Lung microvascular endothelial cell (primary cell): ENCODE measurements at regions not wholly inside any gene's neighbourhood (a gene's known extent, or its start where the extent isn't known, plus 50 kb on each side); places are given as distances from the start of the nearest gene placed in this dataset.
A peak's percentile ranks its signal among the peaks of the same experiment; 100 is the strongest.

ENCODE experiments used
- DNase-seq, 2 donors: peaks; one replicate each; pipeline versions ENCODE4 v3.0.0 to v3.0.0-alpha.2; 2010; ENCODE audit warnings: low read depth in 2 of 2

GRCh38 chr3:81289676-81290075, 471.8 kb downstream of the GBE1 start:
- no peak for DNase-seq

DNA sequence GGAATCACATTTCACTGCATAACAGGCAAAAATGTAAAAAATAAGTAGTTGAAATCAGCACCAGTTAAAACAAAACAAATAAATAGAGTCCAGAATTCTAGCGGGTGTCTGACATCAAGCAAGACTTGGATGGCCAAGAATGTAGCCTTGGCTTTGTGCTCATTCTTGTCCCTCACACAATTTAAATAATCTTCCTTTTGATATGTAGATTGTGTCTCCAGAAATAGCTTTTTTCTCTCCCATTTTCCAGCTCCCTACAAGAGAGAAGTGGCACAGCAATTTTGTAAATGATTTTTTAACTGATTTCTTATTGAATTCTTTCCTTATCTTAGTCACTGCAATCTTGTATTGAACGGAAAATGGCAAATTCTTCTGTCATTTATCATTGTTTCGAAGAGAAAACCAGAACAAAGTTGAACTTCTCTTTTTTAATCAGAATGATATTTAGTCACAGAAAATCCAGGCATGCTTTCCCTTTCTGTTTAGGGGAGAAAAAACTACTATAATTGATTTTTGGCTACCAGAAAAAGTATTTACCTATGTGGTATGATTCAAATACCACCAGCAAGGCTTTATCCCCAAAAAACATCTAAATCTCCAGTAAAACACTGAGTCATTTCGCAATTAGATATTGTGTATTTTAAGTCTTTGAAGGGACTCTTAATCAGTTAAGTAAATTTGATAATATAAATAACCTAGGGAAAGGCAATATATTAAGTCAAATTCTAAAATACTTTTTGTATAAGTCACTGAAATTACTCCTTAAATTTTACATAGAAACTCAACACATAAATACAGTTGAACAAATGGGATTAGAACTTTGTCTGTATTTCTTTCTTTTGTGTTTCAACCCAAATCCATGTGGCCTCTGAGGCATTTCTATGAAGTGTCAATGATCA, 481.7 kb downstream of the GBE1 start:
- peak in 1 of 2 donors; percentile 3 for DNase-seq

DNA sequence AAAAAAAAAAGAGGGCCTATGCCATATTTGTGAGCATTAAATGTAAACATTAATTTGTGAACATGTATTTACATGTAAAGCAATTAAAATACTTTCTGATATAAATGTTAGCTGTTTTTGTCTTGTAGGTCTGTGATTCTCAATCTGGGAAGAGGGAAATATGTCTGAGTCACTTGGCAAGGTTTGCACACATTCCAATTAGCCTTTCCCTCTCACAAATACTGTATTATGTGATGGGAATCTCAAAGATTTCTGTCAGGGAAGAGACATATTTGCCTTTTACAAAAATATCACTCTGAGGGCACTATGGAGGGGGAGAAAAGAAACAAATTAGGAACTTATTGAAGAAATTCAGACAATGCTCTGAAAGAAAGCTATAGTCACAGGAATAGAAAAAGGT, 483.6 kb downstream of the GBE1 start:
- peak in 1 of 2 donors; percentile 3 for DNase-seq

GRCh38 chr3:81274671-81275070, 486.8 kb downstream of the GBE1 start:
- DNase-seq, result no peak

DNA sequence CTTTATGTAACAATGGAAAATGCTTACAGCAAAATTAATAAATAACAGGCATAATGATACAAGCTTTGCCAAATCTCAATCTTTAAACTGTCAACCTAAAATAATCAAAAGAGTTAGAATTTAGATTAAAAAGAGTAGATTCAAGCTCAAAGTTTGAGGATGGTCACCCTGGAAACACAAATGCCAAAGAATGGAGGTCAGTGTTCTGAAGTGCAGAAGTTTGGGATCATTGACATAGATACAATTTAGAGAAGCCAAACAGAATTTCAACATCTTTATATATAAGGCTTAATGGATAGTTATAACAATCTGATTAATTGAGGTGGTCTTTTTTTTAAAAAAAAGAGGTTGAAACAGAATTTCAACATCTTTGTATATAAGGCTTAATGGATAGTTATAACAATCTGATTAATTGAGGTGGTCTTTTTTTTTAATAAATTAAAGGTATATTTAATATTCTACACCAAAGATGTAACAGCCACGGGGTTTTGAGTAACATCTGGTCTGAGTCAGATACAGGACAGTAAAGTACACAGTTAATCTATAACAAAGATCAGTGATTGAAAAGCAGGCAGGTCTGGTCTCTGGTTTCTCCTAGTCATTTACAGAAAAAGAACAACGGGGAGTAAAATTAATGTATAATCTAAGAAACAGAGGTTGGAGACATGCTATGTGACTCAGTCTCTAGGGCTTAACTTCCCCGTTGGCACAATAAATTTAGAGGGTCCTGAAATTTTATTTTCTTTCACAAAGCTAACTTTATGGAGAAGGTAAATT, 490.7 kb downstream of the GBE1 start:
- no peak for DNase-seq

- no peak for DNase-seq
Observed at GRCh38 chr3:81268526-81268925, 492.9 kb downstream of the GBE1 start.

DNA sequence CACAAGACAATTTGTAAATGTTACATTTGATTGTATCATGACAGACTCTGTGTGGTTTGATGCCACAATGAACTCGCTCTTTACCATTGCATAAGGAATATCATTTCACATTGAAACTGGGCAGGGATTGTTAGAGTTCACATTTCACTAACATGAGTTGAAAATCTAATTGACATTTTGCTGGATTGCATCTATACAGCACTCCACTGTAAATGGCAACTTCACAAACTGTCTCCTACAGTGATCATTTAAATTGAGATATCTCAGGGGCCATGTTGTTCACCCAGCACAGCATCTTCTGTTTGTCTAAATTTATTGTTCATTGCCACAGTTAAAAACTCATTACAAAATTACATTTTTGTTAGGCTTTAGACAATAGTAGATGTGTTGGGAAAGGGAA, 499.4 kb downstream of the GBE1 start:
- DNase-seq, result no peak

- DNase-seq, result no peak
Observed at GRCh38 chr3:81255463-81255862, 506.0 kb downstream of the GBE1 start.

DNA sequence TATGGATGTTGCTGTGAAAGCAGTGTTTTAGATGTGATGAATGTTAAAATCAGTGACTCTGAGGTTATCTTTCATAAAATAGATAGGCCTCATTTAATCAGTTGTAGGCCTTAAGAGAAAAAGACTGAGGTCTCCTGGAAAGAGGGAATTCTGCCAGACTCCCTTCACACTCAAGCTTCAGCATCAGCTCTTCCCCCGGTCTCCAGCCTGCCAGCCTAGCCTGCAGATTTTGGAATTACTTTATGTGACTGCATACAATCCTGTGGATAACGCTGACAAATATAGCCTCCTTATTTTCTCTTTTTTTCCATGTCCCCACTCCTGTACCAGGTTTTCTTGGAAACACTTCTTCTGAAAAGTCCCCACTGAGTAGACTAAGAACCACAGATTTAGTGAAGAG, 510.3 kb downstream of the GBE1 start:
- no peak for DNase-seq

DNA sequence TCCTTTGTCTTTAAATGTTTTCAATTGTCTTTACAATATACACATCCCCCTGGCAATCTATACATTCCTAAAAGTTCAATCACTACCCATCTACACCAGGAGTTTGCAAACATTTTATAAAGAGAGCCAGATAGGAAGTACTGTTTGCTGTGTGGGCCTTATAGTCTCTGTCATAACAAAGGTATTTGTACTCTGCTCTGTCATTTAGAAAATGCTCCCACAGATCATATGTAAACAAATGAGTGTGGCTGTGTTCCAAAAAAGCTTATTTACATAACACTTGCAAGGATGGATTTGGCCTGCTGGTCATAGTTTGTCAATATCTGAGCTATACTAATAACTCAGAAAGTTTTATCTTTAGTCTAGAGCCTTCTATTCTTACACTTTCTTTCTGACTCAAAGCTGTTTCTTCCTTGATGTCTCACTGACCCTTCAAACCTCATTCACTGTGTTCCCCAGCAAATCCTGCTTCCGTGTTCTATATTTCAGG, 511.9 kb downstream of the GBE1 start:
- DNase-seq, result peak; percentile 10 to 14

DNA sequence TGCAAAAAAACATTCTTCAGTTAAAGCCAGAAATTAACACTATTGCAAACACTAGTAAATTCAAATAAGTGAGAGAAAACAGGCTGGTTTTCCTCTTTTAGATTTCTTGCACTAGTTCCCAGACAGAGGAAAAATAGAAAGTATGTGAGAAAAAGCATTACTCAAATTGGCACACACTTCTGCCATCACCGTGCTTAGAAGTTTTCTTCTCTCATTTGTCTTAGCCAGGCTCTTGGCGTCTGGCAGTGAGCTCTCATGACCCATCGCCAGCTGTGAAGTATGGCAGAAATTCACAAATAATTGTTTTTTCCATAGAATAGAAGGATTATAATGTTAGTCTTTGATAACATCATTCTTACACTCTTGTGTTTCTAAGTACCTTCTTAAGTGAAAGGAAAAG, 515.9 kb downstream of the GBE1 start:
- no peak for DNase-seq

GRCh38 chr3:81245043-81245442, 516.4 kb downstream of the GBE1 start:
- no peak for DNase-seq

DNA sequence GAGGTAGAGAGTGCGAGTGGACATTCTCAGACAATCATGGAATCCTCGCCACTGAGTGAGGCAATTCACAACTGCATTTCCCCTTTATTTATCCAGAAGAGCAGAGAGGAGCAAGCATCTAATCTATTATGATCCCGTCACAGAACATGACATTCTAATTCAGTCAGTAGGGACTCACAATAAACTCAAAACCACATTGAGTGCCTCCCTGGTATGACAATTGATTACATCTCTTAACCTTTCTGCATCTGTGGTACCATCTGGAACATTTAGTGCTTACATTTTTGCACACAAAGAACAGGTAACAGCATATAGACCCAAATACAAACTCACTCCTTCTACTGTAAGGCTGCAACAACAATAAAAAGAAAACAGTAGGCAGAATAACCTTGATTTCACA, 517.2 kb downstream of the GBE1 start:
- no peak for DNase-seq

DNA sequence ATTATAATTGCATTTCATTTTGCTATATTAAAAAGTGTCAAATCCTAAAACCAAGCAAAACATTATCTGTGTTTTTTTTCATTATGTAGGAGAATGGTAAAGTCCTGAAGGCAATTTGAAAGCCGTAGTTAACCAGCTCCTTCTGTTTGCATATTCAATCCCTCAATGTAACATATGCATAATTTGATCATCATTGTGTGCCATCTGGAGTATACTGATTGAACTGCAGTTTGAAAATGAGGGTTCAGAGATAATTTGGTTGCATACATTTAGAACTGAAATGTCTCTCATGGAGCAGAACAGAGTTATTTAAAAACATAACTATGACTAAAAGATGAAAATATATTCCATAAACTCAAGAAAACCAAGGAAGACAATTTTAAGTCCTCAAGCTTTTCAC, 518.6 kb downstream of the GBE1 start:
- DNase-seq, result peak; percentile 10 to 48

DNA sequence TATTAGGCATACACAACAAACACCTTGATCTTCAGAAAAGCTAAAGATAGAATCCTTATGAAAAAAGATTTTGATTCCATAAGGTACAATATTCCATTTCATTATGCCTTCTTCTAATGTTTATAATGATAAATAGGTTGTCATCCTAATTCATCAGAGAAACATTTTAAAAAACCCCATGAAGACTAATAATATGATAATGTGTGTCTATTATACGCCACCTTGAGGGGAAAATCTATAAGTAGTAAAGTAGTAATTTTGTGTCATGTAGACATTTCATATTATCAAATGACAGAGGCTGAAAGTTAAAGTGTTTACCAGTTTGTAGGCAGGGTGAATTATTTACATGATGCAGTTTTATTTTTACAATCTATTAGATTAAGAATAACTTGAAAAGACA, 524.3 kb downstream of the GBE1 start:
- DNase-seq, result no peak

- DNase-seq, result peak; percentile 6 to 12
Observed at GRCh38 chr3:81218023-81218422, 543.4 kb downstream of the GBE1 start.

DNA sequence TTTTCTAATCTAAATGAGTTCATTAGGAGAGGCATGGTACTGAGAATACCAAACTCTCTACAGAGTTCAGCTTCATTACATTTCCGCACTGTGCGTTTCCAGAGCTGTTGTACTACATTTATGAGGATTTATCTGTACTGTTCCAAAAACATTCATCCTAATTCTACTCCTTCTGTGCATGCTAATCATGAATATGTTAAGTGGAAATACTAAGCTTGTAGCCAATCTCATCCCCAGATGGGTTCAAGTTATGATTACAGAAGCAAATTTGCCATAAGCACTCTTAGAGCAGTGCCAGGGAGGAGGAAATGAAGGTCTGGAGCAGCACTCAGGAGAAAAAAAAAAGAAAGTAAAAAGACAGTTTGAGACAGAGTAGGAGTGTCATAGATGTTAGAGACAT, 544.3 kb downstream of the GBE1 start:
- no peak for DNase-seq

DNA sequence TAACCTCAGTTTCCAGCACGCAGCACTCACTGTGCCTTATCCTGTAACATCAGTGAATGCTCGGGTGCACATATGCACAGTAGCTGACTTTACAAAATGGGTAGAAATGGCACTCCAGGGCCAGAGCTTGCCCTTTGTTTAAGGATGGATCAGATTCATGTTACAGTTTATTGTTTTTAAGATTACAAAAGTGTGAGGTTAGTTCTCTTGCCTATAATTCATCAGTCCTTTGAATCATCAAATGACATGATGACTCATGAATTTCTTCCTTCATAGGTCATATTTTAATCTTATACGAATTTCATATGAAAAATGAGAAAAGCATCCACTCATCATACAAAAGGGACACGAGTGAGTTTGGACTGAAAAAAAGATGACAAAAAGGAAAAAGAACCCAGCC, 545.3 kb downstream of the GBE1 start:
- peak in 1 of 2 donors; percentile 34 for DNase-seq

GRCh38 chr3:81214631-81215030, 546.8 kb downstream of the GBE1 start:
- DNase-seq, result no peak

GRCh38 chr3:81199587-81199986, 561.9 kb downstream of the GBE1 start:
- no peak for DNase-seq

DNA sequence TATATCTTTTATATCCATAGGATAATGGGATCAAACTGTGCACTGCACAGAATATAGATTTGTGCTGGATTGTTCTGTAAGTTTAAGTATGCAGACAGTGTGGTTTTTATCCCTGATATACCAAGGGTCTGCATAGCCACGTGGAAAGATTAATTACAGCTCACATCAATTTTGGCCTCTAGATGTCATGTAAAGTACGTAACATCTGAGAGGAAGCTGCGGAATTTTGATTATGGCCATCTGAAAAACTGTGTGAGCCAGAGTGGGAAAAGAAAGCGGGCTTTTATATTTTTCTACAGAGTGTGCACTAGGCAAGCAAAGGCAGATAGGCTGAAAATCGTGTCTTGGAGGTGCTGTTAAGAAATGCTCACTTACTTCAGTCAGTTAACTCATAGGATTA, 562.7 kb downstream of the GBE1 start:
- DNase-seq, result no peak

DNA sequence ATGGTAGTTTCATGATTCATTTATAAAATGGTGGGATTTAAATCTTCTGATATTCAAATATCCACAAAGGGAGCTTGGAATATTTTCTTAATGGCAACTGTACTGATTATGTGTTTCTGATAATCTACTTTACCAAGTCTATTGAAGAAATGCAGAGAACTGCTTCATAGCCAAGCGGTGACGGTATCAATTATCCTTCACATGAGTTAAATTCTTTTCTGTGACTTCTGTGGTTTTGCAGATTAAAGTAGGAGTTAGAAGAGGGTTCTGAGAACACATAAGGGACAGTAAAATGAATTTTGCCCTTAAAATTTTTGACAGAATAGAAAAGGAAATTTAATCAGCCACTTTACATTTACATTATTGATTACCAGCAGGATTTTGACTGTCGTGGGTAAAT, 563.2 kb downstream of the GBE1 start:
- DNase-seq, result no peak

GRCh38 chr3:81197386-81197785, 564.1 kb downstream of the GBE1 start:
- peak in 1 of 2 donors; percentile 5 for DNase-seq
